NCI-H1436 treated with DMSO at 0.1 percent for 48 hours (cell line): ENCODE measurements at regions not wholly inside any gene's neighbourhood (a gene's known extent, or its start where the extent isn't known, plus 50 kb on each side); places are given as distances from the start of the nearest gene placed in this dataset.

Experiments
- DNase-seq: peaks from one replicate; lab custom pipeline; 2025; lab: John Stamatoyannopoulos, UW

- DNase-seq, result no peak
These were observed 458.3 kb upstream of the ADAMTS5 start for GRCh38 chr21:27425172-27425571.

- no peak for DNase-seq
These were observed 457.7 kb upstream of the ADAMTS5 start for GRCh38 chr21:27424601-27425000.

DNA sequence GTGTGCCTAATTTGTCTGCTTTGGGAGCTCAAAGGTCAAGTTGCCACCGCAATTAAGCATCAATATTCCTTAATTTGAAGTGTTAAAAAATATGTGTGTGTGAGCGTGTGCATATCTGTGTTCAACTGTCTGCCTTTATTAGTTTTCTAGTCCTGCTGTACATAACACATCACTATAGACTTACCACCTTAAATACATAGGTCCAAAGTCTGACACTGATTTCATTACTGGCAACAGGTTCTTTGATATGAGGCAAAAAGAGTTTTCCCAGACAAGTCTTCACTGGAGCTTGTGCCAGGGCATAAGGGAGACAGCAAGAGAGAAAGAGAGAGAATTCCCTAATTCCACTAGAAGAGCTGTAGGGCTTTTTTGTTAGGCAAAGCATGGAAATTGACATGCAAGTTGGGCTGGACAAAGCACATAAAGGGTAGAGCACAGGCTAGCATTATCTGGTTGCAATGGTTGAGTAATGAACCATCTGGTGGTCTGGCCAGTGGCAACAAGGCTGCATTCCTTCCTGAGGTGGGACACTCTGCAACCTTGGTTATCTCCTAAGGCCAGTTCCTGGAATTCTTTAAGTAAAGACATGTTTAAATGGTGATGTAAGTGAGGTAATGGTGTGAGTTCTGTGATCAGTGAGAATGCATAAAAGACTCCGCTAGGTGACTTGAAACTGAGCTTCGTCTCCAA is 457.2 kb upstream of the ADAMTS5 start:
- no peak for DNase-seq

DNA sequence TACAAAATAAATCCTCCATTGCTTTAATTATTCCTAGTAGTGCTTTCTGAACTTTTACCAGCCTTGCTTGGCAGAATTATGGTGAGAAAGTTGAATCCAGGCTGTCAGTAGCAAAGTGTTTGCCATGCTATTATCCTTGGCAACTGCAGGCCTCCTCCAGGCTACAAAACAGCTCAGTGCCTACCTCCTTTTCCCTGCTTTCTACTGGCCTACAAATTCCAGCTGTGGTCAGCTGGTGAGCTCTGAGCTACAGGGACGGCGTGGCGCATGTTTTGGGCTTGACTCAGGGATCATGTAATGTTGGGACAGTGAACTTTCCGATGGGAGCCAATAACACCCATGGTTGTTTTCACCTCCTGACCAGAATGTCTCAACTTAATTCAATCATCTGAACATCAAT is 456.1 kb upstream of the ADAMTS5 start:
- no peak for DNase-seq

- DNase-seq, result no peak
These were observed 455.5 kb upstream of the ADAMTS5 start for GRCh38 chr21:27422435-27422834.

GRCh38 chr21:27421654-27422053 is 454.8 kb upstream of the ADAMTS5 start:
- DNase-seq, result no peak

DNA sequence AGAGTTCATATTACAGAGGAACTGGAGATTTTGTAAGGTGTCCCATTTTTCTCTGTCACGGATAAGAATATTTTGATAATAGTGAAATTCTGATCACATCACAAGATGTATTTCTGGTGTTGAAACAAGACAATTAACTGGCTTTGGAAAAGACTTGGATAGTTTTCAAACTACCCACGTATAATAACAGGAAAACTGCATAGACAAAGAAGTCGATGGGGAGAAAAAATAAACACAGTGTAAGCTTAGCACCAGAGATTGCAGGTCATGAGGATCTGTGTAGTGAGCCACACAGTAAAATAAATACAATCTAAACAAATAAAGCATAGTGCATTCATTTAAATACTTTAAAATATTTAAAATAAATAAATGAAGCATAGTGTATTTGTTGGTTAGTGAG is 452.3 kb upstream of the ADAMTS5 start:
- no peak for DNase-seq

DNA sequence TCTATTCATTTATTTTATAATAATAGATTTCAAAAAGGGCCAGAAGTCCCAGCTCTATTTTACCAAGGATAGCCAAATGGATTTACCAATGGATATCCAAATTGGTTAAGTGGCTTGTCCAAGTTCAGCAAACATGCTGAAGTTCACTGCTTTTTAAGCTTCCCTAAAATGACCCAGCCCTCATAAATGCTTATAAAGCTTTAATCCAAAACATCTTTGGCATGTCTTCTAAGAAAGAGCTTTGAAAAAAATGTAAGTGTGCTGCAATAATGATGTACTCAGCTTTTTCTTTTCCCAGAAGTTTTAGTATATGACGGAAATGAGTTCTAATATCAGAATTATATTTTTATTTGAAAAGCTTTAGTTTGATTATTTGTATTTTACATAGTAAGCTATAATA is 451.5 kb upstream of the ADAMTS5 start:
- no peak for DNase-seq

DNA sequence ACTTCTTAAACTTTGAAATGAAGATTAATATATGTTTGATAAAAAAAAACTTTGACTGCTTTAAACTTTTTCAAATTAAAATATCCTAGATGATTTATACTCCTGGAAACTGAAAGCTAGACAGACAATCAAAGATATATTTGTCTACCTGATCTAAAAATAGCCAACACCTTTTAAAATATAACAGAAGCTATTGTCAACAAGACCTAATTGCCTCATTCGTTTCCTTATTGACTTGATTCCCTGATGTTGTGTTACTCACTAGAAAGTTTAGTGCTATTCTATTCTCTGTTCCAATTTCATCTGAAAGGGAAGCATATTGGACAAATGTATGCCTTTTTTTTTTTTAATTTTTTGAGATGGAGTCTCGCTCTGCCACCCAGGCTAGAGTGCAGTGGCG is 445.6 kb upstream of the ADAMTS5 start:
- DNase-seq, result no peak

DNA sequence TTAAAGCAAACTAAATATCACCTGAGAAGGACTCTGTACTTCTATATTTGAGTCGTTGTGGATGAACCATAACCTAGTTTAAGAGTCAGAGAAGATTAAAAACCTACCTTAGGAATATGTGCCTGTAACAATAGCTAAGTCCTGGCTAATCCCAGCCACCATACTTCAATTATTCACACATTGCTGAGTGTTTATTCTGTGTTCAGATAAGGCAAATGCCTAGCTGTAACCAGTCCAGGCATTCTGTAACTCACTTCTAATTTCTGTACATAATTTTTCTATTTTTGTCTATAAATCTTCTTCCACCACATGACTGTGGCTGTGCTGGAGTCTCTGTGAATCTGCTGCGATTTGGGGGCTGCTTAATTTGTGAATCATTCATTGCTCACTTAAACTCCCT is 441.9 kb upstream of the ADAMTS5 start:
- DNase-seq, result no peak

DNA sequence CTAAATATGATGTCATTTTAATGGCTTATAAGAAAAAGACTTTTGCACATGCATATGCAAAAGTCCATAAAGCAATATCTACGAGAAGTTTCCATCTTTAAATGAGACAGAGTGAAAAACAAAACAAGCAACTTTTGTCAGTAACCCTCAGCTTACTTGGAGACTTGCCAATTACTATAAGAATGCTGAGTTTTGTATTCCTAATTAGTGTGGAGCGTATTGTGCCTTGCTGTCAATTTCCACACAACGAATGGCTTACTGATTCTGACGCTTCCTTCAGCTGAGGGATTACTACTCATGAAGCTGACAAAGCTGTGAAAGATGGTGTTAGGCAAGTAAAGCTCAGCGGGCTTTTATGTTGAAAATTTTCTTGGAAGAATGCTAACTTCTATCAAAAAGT is 440.4 kb upstream of the ADAMTS5 start:
- DNase-seq, result no peak

- DNase-seq, result no peak
These were observed 439.6 kb upstream of the ADAMTS5 start for GRCh38 chr21:27406300-27407009.

- no peak for DNase-seq
These were observed 436.1 kb upstream of the ADAMTS5 start for GRCh38 chr21:27403011-27403410.

GRCh38 chr21:27400045-27400444 is 433.2 kb upstream of the ADAMTS5 start:
- DNase-seq, result no peak

- no peak for DNase-seq
These were observed 430.7 kb upstream of the ADAMTS5 start for GRCh38 chr21:27397578-27397977.

- DNase-seq, result no peak
These were observed 426.8 kb upstream of the ADAMTS5 start for GRCh38 chr21:27393726-27394125.

DNA sequence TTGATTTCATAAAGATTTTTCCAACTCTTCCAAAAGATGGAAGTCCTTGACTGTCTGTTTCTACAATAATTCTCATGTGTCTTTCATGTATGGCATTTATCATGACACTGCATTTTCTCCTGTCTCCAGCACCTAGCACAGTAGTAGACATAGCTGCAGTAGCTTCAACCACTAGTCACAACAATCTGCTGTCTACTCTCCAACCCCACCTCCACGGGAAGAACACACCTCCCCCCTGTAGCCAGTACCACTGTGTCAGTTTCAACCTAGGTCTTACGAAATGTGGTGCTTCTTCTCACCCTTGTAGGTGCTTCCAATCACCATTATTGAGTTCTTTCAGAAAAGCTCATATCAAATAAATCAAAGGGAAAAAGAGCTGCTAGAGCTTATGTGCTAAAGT is 425.1 kb upstream of the ADAMTS5 start:
- DNase-seq, result no peak

DNA sequence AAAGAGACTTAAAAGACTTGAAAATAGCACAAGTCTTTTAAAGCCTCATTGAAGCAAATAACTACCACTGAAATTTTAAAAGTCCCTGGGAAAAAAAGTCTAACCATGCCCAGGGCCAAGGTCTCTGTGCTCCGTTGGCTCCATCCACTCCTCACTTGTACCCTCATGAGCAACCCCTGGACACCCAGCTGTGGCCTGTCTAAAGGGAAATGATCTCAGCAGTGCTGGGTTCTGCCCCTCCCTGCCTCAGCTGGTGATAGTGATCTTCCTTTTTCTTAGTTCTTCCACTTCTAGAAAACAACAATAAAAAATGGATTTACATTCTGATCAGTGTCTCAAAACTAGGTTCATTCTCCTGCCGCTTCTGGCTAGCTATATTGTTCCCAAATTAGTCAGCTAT is 423.5 kb upstream of the ADAMTS5 start:
- DNase-seq, result no peak

- no peak for DNase-seq
These were observed 421.9 kb upstream of the ADAMTS5 start for GRCh38 chr21:27388825-27389224.

- no peak for DNase-seq
These were observed 415.5 kb upstream of the ADAMTS5 start for GRCh38 chr21:27382404-27382803.

DNA sequence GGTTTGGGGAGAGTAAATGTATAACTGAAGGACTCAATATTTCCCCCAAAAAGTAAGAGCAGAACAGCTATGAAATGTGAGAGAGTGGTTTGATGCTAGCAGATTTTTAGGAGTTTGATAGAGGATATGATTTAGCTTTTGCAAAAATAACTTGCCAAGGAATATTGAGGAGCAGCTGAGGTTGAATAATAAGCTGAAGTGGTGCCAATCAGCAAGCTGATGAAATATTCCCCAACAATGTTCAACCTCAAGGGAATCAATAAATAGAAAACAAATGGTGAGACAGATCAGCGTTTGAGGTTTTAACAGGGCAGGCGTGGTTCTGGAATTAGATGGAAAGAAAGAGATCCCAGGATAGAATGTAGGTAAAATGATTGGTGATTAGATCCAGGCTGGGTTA is 413.4 kb upstream of the ADAMTS5 start:
- DNase-seq, result no peak

- no peak for DNase-seq
These were observed 412.5 kb upstream of the ADAMTS5 start for GRCh38 chr21:27379354-27379753.

- DNase-seq, result no peak
These were observed 405.5 kb upstream of the ADAMTS5 start for GRCh38 chr21:27372381-27372780.

DNA sequence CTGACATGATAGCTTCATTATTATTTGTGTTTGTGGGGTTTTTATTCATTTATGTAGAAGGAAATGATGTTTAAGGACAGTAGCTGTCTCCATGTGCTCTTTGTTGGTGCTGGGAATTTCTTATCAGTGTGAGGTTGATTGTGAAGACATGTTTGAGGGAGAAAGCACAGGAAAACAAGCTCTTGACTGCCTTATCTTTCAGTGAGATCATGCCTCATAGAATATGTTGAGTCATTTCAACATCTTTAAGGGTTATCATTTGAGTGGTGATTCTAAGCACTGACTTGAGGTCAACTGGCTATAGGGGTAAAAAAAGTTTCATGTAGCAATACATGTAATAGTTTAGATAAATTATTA is 405.1 kb upstream of the ADAMTS5 start:
- DNase-seq, result no peak
